GM19240 (cell line): ENCODE measurements at regions not wholly inside any gene's neighbourhood (a gene's known extent, or its start where the extent isn't known, plus 50 kb on each side); places are given as distances from the start of the nearest gene placed in this dataset.

Source experiments
- DNase-seq: peaks from one replicate; pipeline ENCODE4 v3.0.0; 2011; ENCODE audit warnings: low spot score; ENCODE audit not compliant: insufficient read length

GRCh38 chr2:238684362-238685326 lies 163.2 kb upstream of the TWIST2 start:
- DNase-seq, result no peak

GRCh38 chr2:238685327-238685709 lies 162.6 kb upstream of the TWIST2 start:
- no peak for DNase-seq

- no peak for DNase-seq
These were observed 162.2 kb upstream of the TWIST2 start for GRCh38 chr2:238685713-238686112.

- DNase-seq, result no peak
These were observed 161.7 kb upstream of the TWIST2 start for GRCh38 chr2:238686223-238686622.

GRCh38 chr2:238688193-238689153 lies 159.4 kb upstream of the TWIST2 start:
- DNase-seq, result no peak

GRCh38 chr2:238689331-238689730 lies 158.6 kb upstream of the TWIST2 start:
- DNase-seq, result no peak

GRCh38 chr2:238689871-238690389 lies 158.0 kb upstream of the TWIST2 start:
- DNase-seq, result no peak

- DNase-seq, result no peak
These were observed 157.4 kb upstream of the TWIST2 start for GRCh38 chr2:238690511-238690910.

- no peak for DNase-seq
These were observed 156.0 kb upstream of the TWIST2 start for GRCh38 chr2:238691596-238692491.

GRCh38 chr2:238692562-238692961 lies 155.3 kb upstream of the TWIST2 start:
- DNase-seq, result no peak

GRCh38 chr2:238693337-238694093 lies 154.4 kb upstream of the TWIST2 start:
- no peak for DNase-seq

GRCh38 chr2:238694136-238694755 lies 153.6 kb upstream of the TWIST2 start:
- no peak for DNase-seq

GRCh38 chr2:238694922-238695321 lies 153.0 kb upstream of the TWIST2 start:
- DNase-seq, result no peak

GRCh38 chr2:238695538-238695937 lies 152.3 kb upstream of the TWIST2 start:
- no peak for DNase-seq

- no peak for DNase-seq
These were observed 151.6 kb upstream of the TWIST2 start for GRCh38 chr2:238696331-238696730.

GRCh38 chr2:238696786-238697185 lies 151.1 kb upstream of the TWIST2 start:
- DNase-seq, result no peak

- no peak for DNase-seq
These were observed 150.5 kb upstream of the TWIST2 start for GRCh38 chr2:238697193-238698071.

GRCh38 chr2:238698072-238698352 lies 149.9 kb upstream of the TWIST2 start:
- no peak for DNase-seq
